Testis (tissue), 2 donors: ENCODE measurements at regions not wholly inside any gene's neighbourhood (a gene's known extent, or its start where the extent isn't known, plus 50 kb on each side); places are given as distances from the start of the nearest gene placed in this dataset.

ENCODE experiments used
- CTCF ChIP-seq, 3 experiments: fragments of 450-650 bp in 2 of 3; fragments of 200-600 bp in 1 of 3; sonication (generic) in 1 of 3; IDR thresholded peaks; one replicate each; pipeline ENCODE4 v1.5.1; 2016 to 2019; ENCODE audit warnings: antibody characterized with exemption in 3 of 3, mild to moderate bottlenecking in 2 of 3, moderate library complexity in 1 of 3
- POLR2A ChIP-seq: fragments of 450-650 bp; IDR thresholded peaks from one replicate; pipeline ENCODE4 v1.6.1; 2017; ENCODE audit warnings: antibody characterized with exemption, mild to moderate bottlenecking, moderate library complexity

GRCh38 chr4:38317041-38317674 is 346.8 kb upstream of the KLF3 start:
- TF ChIP-seq CTCF (IDR thresholded peaks at IDR 0.05) (no peak), POLR2A (no peak)
